Adrenal gland (tissue), 5 donors: ENCODE measurements at regions not wholly inside any gene's neighbourhood (a gene's known extent, or its start where the extent isn't known, plus 50 kb on each side); places are given as distances from the start of the nearest gene placed in this dataset.

ENCODE experiments used
- CTCF ChIP-seq, 6 experiments: fragments of 450-650 bp in 4 of 6; fragments of 200-600 bp in 2 of 6; sonication (generic) in 1 of 6; IDR thresholded peaks; 1 replicate in 5 of 6; 2 replicates in 1 of 6; pipeline versions ENCODE4 v1.5.1 to v1.8.0; 2016 to 2021; ENCODE audit warnings: antibody characterized with exemption in 6 of 6, mild to moderate bottlenecking in 2 of 6, moderate library complexity in 1 of 6
- POLR2A ChIP-seq, 2 donors: fragments of 450-650 bp; IDR thresholded peaks; one replicate each; pipeline ENCODE4 v1.6.1; 2017; ENCODE audit warnings: antibody characterized with exemption in 2 of 2, mild to moderate bottlenecking in 2 of 2, moderate library complexity in 1 of 2
- donor health status: DM: no; HTN: no; CAD: no.

- TF ChIP-seq CTCF (IDR thresholded peaks at IDR 0.05) (peak; percentile 73 to 88 (median 80)), POLR2A (IDR thresholded peaks at IDR 0.05) (no peak)
Measured at GRCh38 chr2:24409700-24410556, 49.6 kb upstream of the ITSN2 start.
